H9 (cell line): ENCODE measurements at regions not wholly inside any gene's neighbourhood (a gene's known extent, or its start where the extent isn't known, plus 50 kb on each side); places are given as distances from the start of the nearest gene placed in this dataset.

Source experiments
- DNase-seq: peaks from one replicate; pipeline ENCODE4 v3.0.0-alpha.2; 2017
- H2AFZ ChIP-seq: one replicate; pipeline ENCODE4 v1.6.1; 2013; ENCODE audit warnings: mild to moderate bottlenecking, low read length, control low read depth, moderate library complexity
- H2AK5ac ChIP-seq: 2 replicates; pipeline ENCODE4 v1.6.1; 2013; ENCODE audit warnings: low read length, control low read depth, mixed read lengths; ENCODE audit not compliant: insufficient read length
- H2BK120ac ChIP-seq: one replicate; pipeline ENCODE4 v1.6.1; 2013; ENCODE audit warnings: low read depth, mild to moderate bottlenecking, low read length, control low read depth, inconsistent platforms; ENCODE audit not compliant: poor library complexity, severe bottlenecking
- H2BK12ac ChIP-seq: 2 replicates; pipeline ENCODE4 v1.6.1; 2013; ENCODE audit warnings: low read length, control low read depth, mixed read lengths, low read depth; ENCODE audit not compliant: insufficient read length
- H2BK15ac ChIP-seq: 2 replicates; pipeline ENCODE4 v1.6.1; 2013; ENCODE audit warnings: low read depth, low read length, control low read depth
- H2BK20ac ChIP-seq: one replicate; pipeline ENCODE4 v1.6.1; 2013; ENCODE audit warnings: low read depth, mild to moderate bottlenecking, low read length, control low read depth, inconsistent platforms; ENCODE audit not compliant: poor library complexity, severe bottlenecking
- H2BK5ac ChIP-seq: 2 replicates; pipeline ENCODE4 v1.6.1; 2013; ENCODE audit warnings: low read length, control low read depth, mixed read lengths; ENCODE audit not compliant: insufficient read length
- H3K14ac ChIP-seq: 2 replicates; pipeline ENCODE4 v1.6.1; 2013; ENCODE audit warnings: low read length, control low read depth; ENCODE audit not compliant: insufficient read depth
- H3K18ac ChIP-seq: 2 replicates; pipeline ENCODE4 v1.6.1; 2013; ENCODE audit warnings: low read depth, mild to moderate bottlenecking, mixed read lengths, low read length, control low read depth; ENCODE audit not compliant: insufficient read length
- H3K23ac ChIP-seq: 2 replicates; pipeline ENCODE4 v1.6.1; 2013; ENCODE audit warnings: low read length, control low read depth, mixed read lengths, low read depth; ENCODE audit not compliant: insufficient read length
- H3K23me2 ChIP-seq: 2 replicates; pipeline ENCODE4 v1.6.1; 2013; ENCODE audit warnings: low read depth, mild to moderate bottlenecking, mixed read lengths, low read length, control low read depth; ENCODE audit not compliant: insufficient read length, poor library complexity, severe bottlenecking
- H3K27ac ChIP-seq: 2 replicates; pipeline ENCODE4 v1.5.1; 2013; ENCODE audit warnings: low read length, control low read depth, mixed read lengths, low read depth; ENCODE audit not compliant: insufficient read length
- H3K27me3 ChIP-seq: 2 replicates; pipeline ENCODE4 v1.6.1; 2013; ENCODE audit warnings: low read length, control low read depth, inconsistent platforms; ENCODE audit not compliant: insufficient read depth
- H3K4ac ChIP-seq: 2 replicates; pipeline ENCODE4 v1.6.1; 2013; ENCODE audit warnings: low read depth, mild to moderate bottlenecking, control low read depth, inconsistent platforms, low read length, moderate library complexity
- H3K4me1 ChIP-seq: 2 replicates; pipeline ENCODE4 v1.6.1; 2013; ENCODE audit warnings: low read length, control low read depth, inconsistent platforms; ENCODE audit not compliant: insufficient read depth
- H3K4me2 ChIP-seq: 2 replicates; pipeline ENCODE4 v1.6.1; 2013; ENCODE audit warnings: low read length, control low read depth, mixed read lengths; ENCODE audit not compliant: insufficient read length, insufficient read depth
- H3K56ac ChIP-seq: 2 replicates; pipeline ENCODE4 v1.6.1; 2013; ENCODE audit warnings: low read depth, mild to moderate bottlenecking, mixed read lengths, low read length, control low read depth; ENCODE audit not compliant: insufficient read length
- H3K79me1 ChIP-seq: 2 replicates; pipeline ENCODE4 v1.6.1; 2013; ENCODE audit warnings: low read depth, mild to moderate bottlenecking, moderate library complexity, low read length, control low read depth, inconsistent platforms; ENCODE audit not compliant: insufficient read depth, poor library complexity, severe bottlenecking
- H3K79me2 ChIP-seq: 2 replicates; pipeline ENCODE4 v1.6.1; 2013; ENCODE audit warnings: low read length, control low read depth, inconsistent platforms; ENCODE audit not compliant: insufficient read depth
- H3K9ac ChIP-seq: 2 replicates; pipeline ENCODE4 v1.6.1; 2013; ENCODE audit warnings: low read length, control low read depth, mixed read lengths; ENCODE audit not compliant: insufficient read length; ENCODE audit errors: extremely low read depth
- H3K9me3 ChIP-seq: one replicate; pipeline ENCODE4 v1.6.1; 2013; ENCODE audit warnings: low read depth, low read length, inconsistent platforms; ENCODE audit not compliant: control insufficient read depth
- H3T11ph ChIP-seq: one replicate; pipeline ENCODE4 v1.6.1; 2013; ENCODE audit warnings: mild to moderate bottlenecking, low read length, control low read depth, inconsistent platforms
- H4K20me1 ChIP-seq: one replicate; pipeline ENCODE4 v1.6.1; 2013; ENCODE audit not compliant: control insufficient read depth, insufficient read length, insufficient read depth
- H4K5ac ChIP-seq: 2 replicates; pipeline ENCODE4 v1.6.1; 2013; ENCODE audit warnings: low read depth, mild to moderate bottlenecking, mixed read lengths, low read length, control low read depth; ENCODE audit not compliant: insufficient read length
- H4K8ac ChIP-seq: replicated peaks from 2 replicates; pipeline ENCODE4 v1.6.1; 2013; ENCODE audit warnings: low read length, control low read depth, mixed read lengths, low read depth; ENCODE audit not compliant: insufficient read length
- H4K91ac ChIP-seq: 2 replicates; pipeline ENCODE4 v1.6.1; 2013; ENCODE audit warnings: low read depth, mild to moderate bottlenecking, moderate library complexity, mixed read lengths, low read length, control low read depth; ENCODE audit not compliant: insufficient read length
- H3K27ac Mint-ChIP-seq, 3 experiments: 2 replicates in 2 of 3; 3 replicates in 1 of 3; pipeline ENCODE4 v1.8.0; 2020 to 2021; ENCODE audit warnings: mixed read lengths in 3 of 3, mild to moderate bottlenecking in 1 of 3, moderate library complexity in 1 of 3
- H3K27me3 Mint-ChIP-seq: 2 replicates; pipeline ENCODE4 v1.8.0; 2021; ENCODE audit warnings: low read depth, mild to moderate bottlenecking, moderate library complexity, mixed read lengths
- H3K36me3 Mint-ChIP-seq, 3 experiments: 2 replicates in 2 of 3; 3 replicates in 1 of 3; pipeline ENCODE4 v1.8.0; 2020 to 2021; ENCODE audit warnings: low read depth in 3 of 3, mixed read lengths in 3 of 3; ENCODE audit not compliant: insufficient read depth in 1 of 3
- H3K4me1 Mint-ChIP-seq, 2 experiments: 2 replicates each; pipeline ENCODE4 v1.8.0; 2020; ENCODE audit warnings: mixed read lengths in 2 of 2
- H3K4me3 Mint-ChIP-seq, 2 experiments: 2 replicates in 1 of 2; 3 replicates in 1 of 2; pipeline ENCODE4 v1.8.0; 2020 to 2021; ENCODE audit warnings: mild to moderate bottlenecking in 2 of 2, mixed read lengths in 2 of 2, moderate library complexity in 1 of 2
- H3K9me3 Mint-ChIP-seq, 2 experiments: 2 replicates in 1 of 2; 3 replicates in 1 of 2; pipeline ENCODE4 v1.8.0; 2020; ENCODE audit warnings: mild to moderate bottlenecking in 2 of 2, mixed read lengths in 2 of 2, moderate library complexity in 1 of 2
- WGBS: extraction: QIAGEN DNeasy Blood & Tissue Kit; methylation state at CpG from one replicate; pipeline ENCODE4 v1.1.7; 2013; ENCODE audit warnings: missing lambda C conversion rate, low lambda C conversion rate, mixed read lengths; ENCODE audit not compliant: insufficient read length; ENCODE audit errors: extremely low coverage; 5-methylcytosine and 5-hydroxymethylcytosine counted together
- TF ChIP-seq, protein P1 (sequence below): fragments of 200-600 bp; sonication (generic); conservative IDR thresholded peaks from 3 replicates; pipeline ENCODE4 v1.8.0; 2021; ENCODE audit warnings: antibody characterized with exemption, mild to moderate bottlenecking

DNA sequence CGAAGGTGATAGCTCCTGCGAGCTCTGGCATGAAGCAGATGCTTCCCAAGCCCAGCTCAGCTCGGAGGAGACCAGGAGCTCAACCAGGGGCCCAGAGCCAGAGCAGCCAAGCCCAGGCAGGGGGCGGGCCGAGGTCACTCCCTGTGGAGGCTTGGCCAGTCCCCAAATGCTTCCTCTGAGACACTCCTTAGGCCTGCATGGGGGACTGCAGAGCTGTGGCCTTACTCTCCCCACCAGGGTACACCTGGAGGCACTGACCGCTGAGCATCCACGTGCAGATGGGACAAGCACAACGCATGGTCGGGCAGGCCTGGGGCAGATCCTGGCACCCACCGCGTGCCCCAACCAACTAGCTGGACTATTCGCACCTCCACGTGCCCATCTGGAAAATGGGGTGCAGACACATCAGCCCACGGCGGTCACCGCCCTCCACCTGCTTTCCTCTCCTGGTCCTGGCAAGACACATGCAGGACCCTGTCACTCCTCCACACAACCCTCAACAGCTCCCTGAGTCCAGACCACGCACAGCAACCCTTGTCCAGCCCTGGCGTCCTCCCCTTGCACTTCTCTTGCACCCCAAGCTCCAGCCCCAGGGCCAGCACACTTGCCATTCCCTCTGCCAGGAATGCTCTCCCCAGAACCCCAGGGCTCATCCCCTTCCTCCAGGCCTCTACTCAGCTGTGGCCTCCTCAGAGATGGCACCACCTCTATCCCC lies 164.7 kb upstream of the IQSEC1 start:
- no peaks in the 10 kb centered on the region; a peak in 1 of 7 replicates for H3K36me3 Mint-ChIP-seq
- H3K18ac ChIP-seq = no peak overlapping the region
- DNase-seq = no peak
- no peaks in the 10 kb centered on the region; the same call in 1 of the 2 replicates for H3K27me3 Mint-ChIP-seq
- no peaks in the 10 kb centered on the region for H4K20me1 ChIP-seq
- no peak overlapping the region for H4K5ac ChIP-seq
- H2BK20ac ChIP-seq = no peak overlapping the region
- no peak overlapping the region for H4K91ac ChIP-seq
- WGBS = no CpG with 5 or more reads among the region's 18 CpGs
- H3K9me3 ChIP-seq = no peaks in the 10 kb centered on the region
- H2BK5ac ChIP-seq = no peak overlapping the region
- H3K4me1 ChIP-seq = peaks cover 3% of the 10 kb centered on the region; the same call in 1 of the 2 replicates
- H3K79me1 ChIP-seq = no peaks in the 10 kb centered on the region
- TF ChIP-seq, protein P1, sequence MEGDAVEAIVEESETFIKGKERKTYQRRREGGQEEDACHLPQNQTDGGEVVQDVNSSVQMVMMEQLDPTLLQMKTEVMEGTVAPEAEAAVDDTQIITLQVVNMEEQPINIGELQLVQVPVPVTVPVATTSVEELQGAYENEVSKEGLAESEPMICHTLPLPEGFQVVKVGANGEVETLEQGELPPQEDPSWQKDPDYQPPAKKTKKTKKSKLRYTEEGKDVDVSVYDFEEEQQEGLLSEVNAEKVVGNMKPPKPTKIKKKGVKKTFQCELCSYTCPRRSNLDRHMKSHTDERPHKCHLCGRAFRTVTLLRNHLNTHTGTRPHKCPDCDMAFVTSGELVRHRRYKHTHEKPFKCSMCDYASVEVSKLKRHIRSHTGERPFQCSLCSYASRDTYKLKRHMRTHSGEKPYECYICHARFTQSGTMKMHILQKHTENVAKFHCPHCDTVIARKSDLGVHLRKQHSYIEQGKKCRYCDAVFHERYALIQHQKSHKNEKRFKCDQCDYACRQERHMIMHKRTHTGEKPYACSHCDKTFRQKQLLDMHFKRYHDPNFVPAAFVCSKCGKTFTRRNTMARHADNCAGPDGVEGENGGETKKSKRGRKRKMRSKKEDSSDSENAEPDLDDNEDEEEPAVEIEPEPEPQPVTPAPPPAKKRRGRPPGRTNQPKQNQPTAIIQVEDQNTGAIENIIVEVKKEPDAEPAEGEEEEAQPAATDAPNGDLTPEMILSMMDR = no peak
- H3K56ac ChIP-seq = no peak overlapping the region
- no peak overlapping the region for H2BK120ac ChIP-seq
- no peaks in the 10 kb centered on the region for H3K9me3 Mint-ChIP-seq
- no peak overlapping the region for H3K14ac ChIP-seq
- no peak overlapping the region for H2BK15ac ChIP-seq
- H3K27ac Mint-ChIP-seq = peak overlapping the region in 1 of 3 experiments; percentile 64; a peak in 1 of 7 replicates
- H3K79me2 ChIP-seq = no peaks in the 10 kb centered on the region
- H4K8ac ChIP-seq = no peak overlapping the region
- no peaks in the 10 kb centered on the region for H3K23me2 ChIP-seq
- no peak overlapping the region for H2BK12ac ChIP-seq
- no peak overlapping the region for H3K4me2 ChIP-seq
- H3K4me3 Mint-ChIP-seq = no peak overlapping the region; a peak in 1 of 5 replicates
- H2AFZ ChIP-seq = no peak overlapping the region
- H2AK5ac ChIP-seq = no peak overlapping the region
- no peak overlapping the region for H3T11ph ChIP-seq
- no peaks in the 10 kb centered on the region for H3K27me3 ChIP-seq
- no peak overlapping the region for H3K23ac ChIP-seq
- H3K27ac ChIP-seq = no peak overlapping the region
- H3K4ac ChIP-seq = no peak overlapping the region
- H3K9ac ChIP-seq = no peak overlapping the region
- H3K4me1 Mint-ChIP-seq = peaks cover 9 to 20% of the 10 kb centered on the region in 2 experiments; a peak in 3 of 4 replicates
